A549 (cell line): ENCODE measurements at regions not wholly inside any gene's neighbourhood (a gene's known extent, or its start where the extent isn't known, plus 50 kb on each side); places are given as distances from the start of the nearest gene placed in this dataset.

Experiments
- ATAC-seq, 2 experiments: fragments of 200-7000 bp in 1 of 2; fragments of >200 bp in 1 of 2; cut with Nextera tagmentation in 1 of 2; cut with Tn5 transposase in 1 of 2; 3 replicates each; pipeline versions ENCODE4 v1.8.0 to v1.9.1; 2018 to 2020; ENCODE audit warnings: mild to moderate bottlenecking in 1 of 2, moderate library complexity in 1 of 2
- CTCF ChIA-PET: fragments of 300-600 bp; sonication (Branson Sonifier 250); formaldehyde crosslinking; extraction: SDS; loops from one replicate; lab custom pipeline; 2021; ENCODE audit warnings: antibody characterized with exemption, inconsistent platforms; lab: Yijun Ruan, JAX
- POLR2A ChIA-PET: fragments of 350-600 bp; formaldehyde crosslinking; extraction: SDS; loops from one replicate; lab custom pipeline; 2021; ENCODE audit warnings: antibody characterized with exemption, inconsistent platforms; lab: Yijun Ruan, JAX
- DNase-seq, 2 experiments: peaks; one replicate each; pipeline versions ENCODE4 v3.0.0 to v3.0.0-alpha.2; 2011 to 2016; ENCODE audit warnings: low read depth in 1 of 2, low spot score in 1 of 2
- FAIRE-seq: peaks from 2 replicates; lab custom pipeline; 2011; peaks lifted over from hg19 to GRCh38; lab: Jason Lieb, UNC
- H3K27ac ChIP-seq, 2 experiments: fragments of >200 bp; sonication (Bioruptor Twin); formaldehyde crosslinking; 3 replicates each; pipeline ENCODE4 v1.5.1; 2016 to 2017
- H3K4me1 ChIP-seq: fragments of >200 bp; sonication (Bioruptor Twin); formaldehyde crosslinking; 3 replicates; pipeline ENCODE4 v1.6.1; 2016
- H3K4me2 ChIP-seq: fragments of >200 bp; sonication (Bioruptor Twin); formaldehyde crosslinking; 3 replicates; pipeline ENCODE4 v1.6.1; 2016
- H3K4me3 ChIP-seq: fragments of >200 bp; sonication (Bioruptor Twin); formaldehyde crosslinking; 3 replicates; pipeline ENCODE4 v1.5.1; 2016
- H3K9me3 ChIP-seq: fragments of >200 bp; sonication (Bioruptor Twin); formaldehyde crosslinking; 3 replicates; pipeline ENCODE4 v1.6.1; 2016
- CEBPB ChIP-seq, 2 experiments: fragments of >200 bp in 1 of 2; sonication (Bioruptor Twin) in 1 of 2; formaldehyde crosslinking in 1 of 2; IDR thresholded peaks; 2 replicates each; pipeline ENCODE4 v1.6.1; 2012 to 2016
- CHD2 ChIP-seq: fragments of 150-350 bp; IDR thresholded peaks from 2 replicates; pipeline ENCODE4 v1.6.1; 2014; ENCODE audit warnings: low read length; ENCODE audit not compliant: partially characterized antibody
- CHD4 ChIP-seq: fragments of 200-600 bp; sonication (generic); IDR thresholded peaks from 2 replicates; pipeline ENCODE4 v1.6.1; 2016; ENCODE audit warnings: antibody characterized with exemption, mild to moderate bottlenecking, borderline replicate concordance
- EHF ChIP-seq: fragments of 250-450 bp; sonication (Bioruptor Pico); IDR thresholded peaks from 2 replicates; pipeline ENCODE4 v1.5.0; 2020; ENCODE audit warnings: mild to moderate bottlenecking
- ELK1 ChIP-seq: fragments of 150-350 bp; IDR thresholded peaks from 2 replicates; pipeline ENCODE4 v1.6.1; 2014; ENCODE audit warnings: low read depth, mild to moderate bottlenecking, low read length
- EP300 ChIP-seq, 2 experiments: fragments of >200 bp; sonication (Bioruptor Twin); formaldehyde crosslinking; IDR thresholded peaks; 2 replicates in 1 of 2; 3 replicates in 1 of 2; pipeline ENCODE4 v1.6.1; 2016 to 2017
- ESRRA ChIP-seq: fragments of 150-350 bp; IDR thresholded peaks from 2 replicates; pipeline ENCODE4 v1.6.1; 2014; ENCODE audit warnings: mild to moderate bottlenecking, low read length, borderline replicate concordance
- HDAC2 ChIP-seq: fragments of 200-600 bp; sonication (generic); IDR thresholded peaks from 2 replicates; pipeline ENCODE4 v1.6.1; 2016
- HOXB5 ChIP-seq: fragments of 250-450 bp; sonication (Bioruptor Pico); IDR thresholded peaks from 2 replicates; pipeline ENCODE4 v1.5.0; 2020; ENCODE audit warnings: mild to moderate bottlenecking, moderate library complexity
- KDM1A ChIP-seq: fragments of 200-600 bp; sonication (generic); IDR thresholded peaks from 2 replicates; pipeline ENCODE4 v1.6.1; 2016; ENCODE audit warnings: low read depth, mild to moderate bottlenecking
- MAZ ChIP-seq: fragments of 150-350 bp; IDR thresholded peaks from 2 replicates; pipeline ENCODE4 v1.6.1; 2014; ENCODE audit warnings: antibody characterized with exemption, low read depth, low read length, borderline replicate concordance
- MYC ChIP-seq: IDR thresholded peaks from 2 replicates; pipeline ENCODE4 v1.6.1; 2012; ENCODE audit warnings: mild to moderate bottlenecking, inconsistent platforms, low read length, improper control_type of control experiment, borderline replicate concordance
- PHF8 ChIP-seq: fragments of 200-600 bp; sonication (generic); IDR thresholded peaks from 2 replicates; pipeline ENCODE4 v1.6.1; 2016; ENCODE audit warnings: low read depth, mild to moderate bottlenecking, antibody characterized with exemption, moderate library complexity, borderline replicate concordance
- POLR2AphosphoS2 ChIP-seq: conservative IDR thresholded peaks from 2 replicates; pipeline ENCODE4 v1.6.1; 2012; ENCODE audit warnings: low read length, improper control_type of control experiment, inconsistent platforms
- RCOR1 ChIP-seq: fragments of 150-350 bp; IDR thresholded peaks from 2 replicates; pipeline ENCODE4 v1.6.1; 2014; ENCODE audit warnings: antibody characterized with exemption, low read length, low read depth
- REST ChIP-seq: fragments of 200-600 bp; sonication (generic); IDR thresholded peaks from 2 replicates; pipeline ENCODE4 v1.6.1; 2016; ENCODE audit warnings: antibody characterized with exemption, mild to moderate bottlenecking, moderate library complexity
- RNF2 ChIP-seq: fragments of 200-600 bp; sonication (generic); IDR thresholded peaks from 2 replicates; pipeline ENCODE4 v1.6.1; 2016; ENCODE audit warnings: low read depth, mild to moderate bottlenecking, antibody characterized with exemption, moderate library complexity, borderline replicate concordance
- SMC3 ChIP-seq: fragments of >200 bp; sonication (Bioruptor Twin); formaldehyde crosslinking; IDR thresholded peaks from 3 replicates; pipeline ENCODE4 v1.6.1; 2018; ENCODE audit warnings: inconsistent platforms
- USF2 ChIP-seq: fragments of 450-650 bp; IDR thresholded peaks from 2 replicates; pipeline ENCODE4 v1.6.1; 2014; ENCODE audit warnings: antibody characterized with exemption
- ZSCAN20 ChIP-seq: fragments of 250-450 bp; sonication (Bioruptor Pico); IDR thresholded peaks from 2 replicates; pipeline ENCODE4 v1.8.0; 2022; ENCODE audit warnings: mild to moderate bottlenecking, moderate library complexity
- WGBS: methylation state at CpG from one replicate; pipeline ENCODE4 v1.1.6; 2017; ENCODE audit errors: missing lambda C conversion rate; 5-methylcytosine and 5-hydroxymethylcytosine counted together
- TF ChIP-seq, protein P1 (sequence below): IDR thresholded peaks from 2 replicates; pipeline ENCODE4 v1.6.1; 2012; ENCODE audit warnings: low read depth, borderline replicate concordance

DNA sequence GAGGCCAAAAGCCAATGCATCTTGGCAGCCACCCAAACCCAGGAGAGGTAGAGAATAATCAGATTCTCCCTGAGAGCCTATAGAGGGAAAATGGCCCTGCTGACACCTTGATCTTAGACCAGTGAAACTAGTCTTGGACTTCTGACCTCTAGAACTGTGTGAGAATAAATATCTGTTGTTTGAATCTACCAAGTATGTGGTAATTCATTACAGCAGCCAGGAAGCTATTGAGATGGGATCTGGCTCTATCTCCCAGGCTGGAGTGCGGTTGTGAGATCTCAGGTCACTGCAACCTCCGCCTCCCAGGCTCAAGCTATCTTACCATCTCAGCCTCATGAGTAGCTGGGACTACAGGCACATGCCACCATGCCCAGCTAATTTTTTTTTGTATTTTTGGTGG lies 567.2 kb downstream of the MBD2 start:
- ChIA-PET POLR2A (no interaction called here), CTCF (no interaction called here)
- no peak overlapping the region for H3K4me3 ChIP-seq
- H3K4me2 ChIP-seq = no peak overlapping the region
- no peak for DNase-seq
- TF ChIP-seq USF2 = no peak
- no peak for TF ChIP-seq RNF2
- TF ChIP-seq ZSCAN20 (CRISPR knock-in tag) = no peak
- no peak overlapping the region for H3K27ac ChIP-seq
- H3K9me3 ChIP-seq = no peaks in the 10 kb centered on the region
- ATAC-seq = no peak
- WGBS = 4% methylated on average over 2 of the region's 2 CpGs
- no peak for FAIRE-seq
- no peaks in the 10 kb centered on the region for H3K4me1 ChIP-seq

GRCh38 chr18:53649621-53650020 lies 574.8 kb downstream of the MBD2 start:
- no peak for DNase-seq
- WGBS = 2% methylated on average over 3 of the region's 3 CpGs
- H3K9me3 ChIP-seq = no peaks in the 10 kb centered on the region
- TF ChIP-seq ZSCAN20 (CRISPR knock-in tag) (no peak), POLR2AphosphoS2 (no peak), REST (no peak)
- ChIA-PET POLR2A (no interaction called here), CTCF (no interaction called here)
- no peak overlapping the region for H3K4me2 ChIP-seq
- no peaks in the 10 kb centered on the region for H3K4me1 ChIP-seq
- no peak overlapping the region for H3K4me3 ChIP-seq
- H3K27ac ChIP-seq = no peak overlapping the region
- ATAC-seq = no peak
- no peak for FAIRE-seq

GRCh38 chr18:53644799-53645471 lies 579.5 kb downstream of the MBD2 start:
- no peak for DNase-seq
- H3K9me3 ChIP-seq = no peaks in the 10 kb centered on the region
- CTCF ChIA-PET = interaction anchor here (1.3 kb wide), 1 partner anchor 483 kb away, joined by 3 read pairs; no protein-coding TSS in a partner anchor
- no peak overlapping the region for H3K4me3 ChIP-seq
- ATAC-seq = no peak
- no peak for FAIRE-seq
- H3K4me1 ChIP-seq = no peaks in the 10 kb centered on the region
- POLR2A ChIA-PET = no interaction called here
- H3K4me2 ChIP-seq = no peak overlapping the region
- H3K27ac ChIP-seq = no peak overlapping the region
- TF ChIP-seq CEBPB (IDR thresholded peaks at IDR 0.05) = no peak
- no peak for TF ChIP-seq HOXB5 (CRISPR knock-in tag)
- TF ChIP-seq MYC = no peak
- no peak for TF ChIP-seq ESRRA
- no peak for TF ChIP-seq CHD4
- no peak for TF ChIP-seq KDM1A
- TF ChIP-seq RCOR1 = no peak
- TF ChIP-seq PHF8 = no peak
- TF ChIP-seq MAZ = no peak
- TF ChIP-seq, protein P1, sequence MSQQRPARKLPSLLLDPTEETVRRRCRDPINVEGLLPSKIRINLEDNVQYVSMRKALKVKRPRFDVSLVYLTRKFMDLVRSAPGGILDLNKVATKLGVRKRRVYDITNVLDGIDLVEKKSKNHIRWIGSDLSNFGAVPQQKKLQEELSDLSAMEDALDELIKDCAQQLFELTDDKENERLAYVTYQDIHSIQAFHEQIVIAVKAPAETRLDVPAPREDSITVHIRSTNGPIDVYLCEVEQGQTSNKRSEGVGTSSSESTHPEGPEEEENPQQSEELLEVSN = no peak
- no peak for TF ChIP-seq EP300 (IDR thresholded peaks at IDR 0.05)
- no peak for TF ChIP-seq CHD2
- no peak for TF ChIP-seq ELK1
- no peak for TF ChIP-seq EHF (CRISPR knock-in tag)
- no peak for TF ChIP-seq SMC3
- no peak for TF ChIP-seq HDAC2
- no peak for TF ChIP-seq USF2
- WGBS = 3% methylated on average over 2 of the region's 2 CpGs
